HCT116 (cell line): ENCODE measurements at regions not wholly inside any gene's neighbourhood (a gene's known extent, or its start where the extent isn't known, plus 50 kb on each side); places are given as distances from the start of the nearest gene placed in this dataset.

Experiments
- CTCF ChIP-seq, 3 experiments: fragments of 200-600 bp in 1 of 3; sonication (generic) in 1 of 3; IDR thresholded peaks in 2 of 3; conservative IDR thresholded peaks in 1 of 3; 2 replicates each; pipeline ENCODE4 v1.5.1; 2012 to 2017; ENCODE audit warnings: low read depth in 2 of 3, low read length in 2 of 3, antibody characterized with exemption in 1 of 3, borderline replicate concordance in 1 of 3, control low read depth in 1 of 3, mild to moderate bottlenecking in 1 of 3, mixed read lengths in 1 of 3, mixed run types in 1 of 3, moderate library complexity in 1 of 3; ENCODE audit not compliant: insufficient read depth in 1 of 3
- EZH2 ChIP-seq: fragments of 200-600 bp; sonication (generic); IDR thresholded peaks from 2 replicates; pipeline ENCODE4 v1.6.1; 2017; ENCODE audit warnings: antibody characterized with exemption, mixed run types

GRCh38 chr14:99035268-99035667, 236.7 kb downstream of the BCL11B start:
- TF ChIP-seq CTCF (IDR thresholded peaks at IDR 0.05 in 2 of 3, conservative IDR thresholded peaks at IDR 0.05 in 1 of 3; ENCODE audit: borderline replicate concordance in 1 of 3, insufficient read depth in 1 of 3, low read depth in 2 of 3, low read length in 2 of 3) (no peak), EZH2 (no peak)
